ENCODE measurements at regions not wholly inside any gene's neighbourhood (a gene's known extent, or its start where the extent isn't known, plus 50 kb on each side); places are given as distances from the start of the nearest gene placed in this dataset.

- no peak for DNase-seq
Measured at GRCh38 chr13:76651286-76651685, 234.9 kb downstream of the KCTD12 start.

DNA sequence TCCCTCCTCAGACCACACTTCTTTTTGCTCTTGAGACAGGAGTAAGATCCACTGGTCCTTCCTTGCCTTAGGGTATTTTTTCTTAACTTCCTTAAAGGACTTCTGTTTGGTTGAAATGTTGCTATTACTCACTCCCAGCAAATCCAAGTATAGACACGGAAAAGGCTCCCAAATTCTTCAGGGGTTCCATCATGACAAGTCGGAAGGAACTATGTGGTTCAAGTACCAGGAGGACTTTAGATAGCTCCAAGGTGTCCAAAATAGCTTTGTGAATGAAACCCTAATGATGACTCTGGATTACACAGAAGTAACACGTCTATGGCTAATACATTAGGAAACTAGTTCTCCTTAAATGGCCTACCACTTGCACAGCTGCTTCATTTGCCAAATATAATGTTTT is 238.7 kb downstream of the KCTD12 start:
- no peak for DNase-seq

- no peak for DNase-seq
Measured at GRCh38 chr13:76646946-76647345, 239.3 kb downstream of the KCTD12 start.

- no peak for DNase-seq
Measured at GRCh38 chr13:76645632-76646031, 240.6 kb downstream of the KCTD12 start.

- DNase-seq: no peak
Measured at GRCh38 chr13:76644906-76645305, 241.3 kb downstream of the KCTD12 start.

DNA sequence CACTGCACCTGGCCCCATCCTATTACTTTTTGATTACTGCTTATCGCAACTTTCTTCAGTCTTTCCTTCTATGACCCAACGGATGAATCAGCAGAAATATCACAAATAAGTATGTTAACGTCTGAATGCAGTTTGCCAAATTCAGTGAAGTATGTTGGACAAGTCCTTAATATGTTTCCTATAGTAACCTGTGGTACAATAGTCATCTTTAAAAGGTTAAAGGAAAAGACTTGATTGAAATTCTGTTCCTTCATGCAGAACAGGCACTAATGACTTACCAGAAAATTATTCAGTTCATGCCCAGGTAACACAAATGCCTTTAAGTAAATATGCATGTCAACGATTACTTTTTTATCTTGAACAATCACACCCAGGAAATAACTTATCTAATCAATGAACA is 242.6 kb downstream of the KCTD12 start:
- no peak for DNase-seq

DNA sequence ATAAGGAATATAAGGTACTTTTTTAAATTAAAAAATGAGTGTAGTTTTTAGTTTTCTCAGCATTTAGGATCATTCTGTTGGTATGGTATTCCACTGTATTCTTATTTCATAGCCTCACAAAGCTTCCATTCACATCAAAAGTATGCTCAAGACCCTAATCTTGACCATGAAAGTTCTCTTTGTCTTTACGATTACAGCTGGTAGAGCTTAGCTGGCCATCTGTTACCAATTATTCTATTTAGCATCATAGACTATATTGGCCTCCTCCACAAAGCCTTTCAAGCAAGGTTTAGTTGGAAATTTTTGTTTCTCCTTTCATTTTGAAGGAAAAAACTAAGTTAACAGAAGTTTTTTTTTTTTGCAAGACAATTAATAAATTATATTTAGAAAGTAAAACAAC is 245.1 kb downstream of the KCTD12 start:
- no peak for DNase-seq

GRCh38 chr13:76638882-76639281 is 247.3 kb downstream of the KCTD12 start:
- DNase-seq: no peak

GRCh38 chr13:76638181-76638580 is 248.0 kb downstream of the KCTD12 start:
- DNase-seq: no peak

DNA sequence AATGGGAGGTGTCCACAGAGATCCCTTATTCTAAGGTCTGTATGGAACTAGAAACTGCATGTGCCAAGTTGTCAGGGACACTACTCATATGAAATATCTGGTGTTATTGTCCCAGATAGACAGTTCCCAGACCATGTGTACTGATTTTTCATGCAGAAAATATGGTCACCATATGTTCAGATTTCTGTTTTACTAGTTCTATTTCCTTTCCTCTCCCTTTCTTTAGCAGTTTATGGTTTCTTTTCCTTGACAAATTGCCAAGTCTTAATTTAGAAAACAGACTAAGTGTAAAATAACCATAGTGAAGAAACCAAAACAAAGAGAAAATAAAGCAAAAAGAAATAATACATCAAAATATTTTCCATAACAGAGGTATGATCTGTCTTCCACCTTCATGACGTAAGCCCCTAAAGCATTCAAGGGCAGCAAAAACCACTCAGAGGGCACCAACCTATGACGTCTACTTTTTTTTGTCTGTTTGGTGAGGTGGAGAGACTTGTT is 248.5 kb downstream of the KCTD12 start:
- DNase-seq: no peak

- DNase-seq: no peak
Measured at GRCh38 chr13:76636829-76637228, 249.4 kb downstream of the KCTD12 start.

DNA sequence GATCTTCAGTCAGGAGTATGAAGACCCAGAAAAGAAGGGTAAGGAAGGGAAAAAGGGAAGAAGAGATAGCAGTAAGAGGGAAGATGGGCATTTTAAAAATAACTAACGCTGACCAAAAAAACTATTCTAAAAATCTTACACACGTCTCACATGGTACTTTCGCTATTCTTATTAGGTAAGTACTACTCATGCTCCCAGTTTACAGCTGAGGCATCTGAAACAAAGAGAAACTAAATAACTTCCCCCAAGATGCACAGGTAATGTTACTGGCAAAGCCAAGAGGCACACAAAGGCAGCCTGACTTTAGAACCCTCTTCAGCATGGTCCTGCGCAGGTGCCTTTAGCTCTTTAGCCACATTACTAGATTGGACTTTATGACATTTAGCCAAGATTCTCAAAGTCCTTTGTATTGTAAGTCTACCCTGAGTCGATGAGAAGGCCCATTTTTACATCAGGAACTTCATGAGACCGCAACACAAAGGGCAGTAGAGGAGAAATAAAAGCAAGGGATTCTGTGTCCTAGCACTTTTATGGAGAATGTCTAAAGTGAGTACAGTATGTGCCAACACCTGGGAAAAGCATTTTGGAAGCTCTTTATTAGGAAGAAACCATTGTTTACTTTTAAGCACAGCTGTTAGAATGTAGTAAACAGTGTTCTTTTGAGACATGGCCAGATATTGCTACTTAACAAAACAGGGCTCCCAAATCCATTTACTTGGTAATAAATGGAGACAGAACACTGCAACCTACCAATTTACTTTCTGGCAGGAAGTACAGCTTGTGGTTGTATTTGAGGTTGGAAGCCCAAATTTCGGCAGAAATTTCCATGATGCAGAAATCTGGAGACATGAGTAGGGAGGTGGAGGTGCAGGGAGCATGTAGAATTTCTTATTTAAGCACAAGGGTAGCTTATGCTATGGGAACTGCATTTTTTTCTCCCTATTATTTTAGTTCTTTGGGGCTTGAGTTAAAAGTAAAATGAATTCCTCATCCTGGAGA is 250.7 kb downstream of the KCTD12 start:
- DNase-seq: no peak

DNA sequence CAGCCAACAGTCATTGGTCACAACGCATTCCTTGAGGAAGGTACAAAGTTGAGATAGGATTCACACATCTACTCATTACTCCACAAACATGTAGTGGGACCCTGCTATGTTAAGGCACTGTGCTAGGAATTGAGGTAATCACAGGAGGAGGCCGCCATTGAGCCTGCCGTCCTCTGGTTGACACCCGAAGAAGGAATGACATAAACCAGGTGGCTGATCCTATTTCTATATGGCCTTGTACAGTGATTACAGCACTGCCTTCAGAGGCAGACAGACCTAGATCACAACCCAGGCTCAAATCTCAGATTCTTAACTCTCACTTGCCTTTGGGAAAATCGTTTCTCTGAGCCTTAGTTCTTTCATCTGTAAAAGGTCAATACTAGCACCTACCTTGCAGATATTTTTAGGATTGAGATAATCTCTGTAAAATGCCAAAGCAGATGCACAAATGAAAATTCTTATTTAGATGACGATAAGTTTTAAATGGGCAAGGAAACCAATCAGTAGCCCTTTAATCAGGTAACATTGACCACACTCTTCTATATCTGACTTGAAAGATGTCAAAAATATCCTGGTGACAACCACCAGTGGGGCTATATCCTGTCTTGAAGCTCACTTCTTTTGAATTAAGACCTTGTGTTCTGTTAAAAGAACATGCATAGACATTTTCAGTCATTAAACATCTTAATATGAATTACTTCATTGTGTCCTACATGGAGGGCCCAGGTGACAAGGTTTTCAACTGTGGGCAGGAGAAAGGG is 251.6 kb downstream of the KCTD12 start:
- no peak for DNase-seq

DNA sequence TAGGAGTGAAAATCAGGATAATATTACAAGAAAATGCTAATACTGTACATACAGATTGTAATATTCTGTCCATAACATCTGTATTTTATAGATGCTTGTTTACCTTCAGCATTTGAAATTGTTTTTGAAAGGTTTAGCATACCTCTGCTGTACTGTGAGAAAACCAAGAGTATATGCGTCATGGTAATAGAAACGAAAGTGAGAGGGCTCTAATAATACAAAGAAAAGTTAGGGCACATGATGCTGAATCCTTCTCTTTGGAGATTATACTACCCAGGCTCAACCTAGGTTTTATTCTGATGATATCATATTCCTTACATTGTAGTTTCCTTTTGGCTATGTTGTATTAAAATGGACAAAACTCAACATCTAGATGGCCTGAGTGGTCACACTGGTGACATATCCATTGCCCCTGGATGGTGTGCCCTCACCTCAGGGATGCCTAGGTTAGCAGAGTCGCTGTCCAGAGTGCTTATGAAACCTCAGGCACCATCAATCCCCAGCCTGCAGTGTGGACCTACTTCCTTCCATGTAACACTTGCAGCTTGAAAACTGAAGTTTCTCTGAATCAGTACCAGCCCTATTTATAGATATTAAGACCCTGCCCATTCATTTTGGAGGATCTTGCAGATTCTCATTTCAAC is 253.7 kb downstream of the KCTD12 start:
- DNase-seq: no peak

GRCh38 chr13:76630629-76631230 is 255.5 kb downstream of the KCTD12 start:
- no peak for DNase-seq

DNA sequence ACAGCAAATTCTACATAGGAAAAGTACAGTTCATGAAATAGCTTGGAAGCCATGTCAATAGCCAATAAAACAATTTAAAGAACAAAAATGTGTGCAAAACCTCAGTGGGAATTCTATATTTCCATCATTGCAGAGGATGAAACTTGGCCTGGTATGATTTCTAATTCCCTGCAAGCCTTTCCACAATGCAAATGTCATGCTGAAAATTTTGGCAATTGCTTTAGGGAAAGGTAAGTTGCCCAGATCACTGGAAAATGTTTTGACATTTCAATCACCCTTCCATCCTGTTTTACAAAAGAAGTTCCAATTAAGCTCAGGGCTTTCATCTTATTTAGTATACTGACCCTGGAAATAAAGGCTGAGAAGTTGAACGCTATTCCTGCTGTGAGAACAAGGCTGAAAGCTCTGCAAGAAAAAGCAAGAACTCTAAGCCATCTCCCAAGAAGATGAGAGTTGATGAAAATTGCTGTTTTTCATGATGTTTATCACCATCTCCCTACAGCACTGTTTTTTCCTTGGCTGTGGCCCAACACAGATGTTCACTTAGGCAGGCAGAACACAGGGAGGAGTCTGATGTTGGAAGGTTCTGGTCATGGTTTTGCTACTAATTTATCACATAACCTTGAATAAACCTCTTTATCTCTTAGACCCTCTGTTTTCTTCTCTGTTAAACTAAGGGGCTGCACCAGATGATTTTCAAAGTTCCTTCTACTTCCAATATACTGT is 263.7 kb downstream of the KCTD12 start:
- no peak for DNase-seq

DNA sequence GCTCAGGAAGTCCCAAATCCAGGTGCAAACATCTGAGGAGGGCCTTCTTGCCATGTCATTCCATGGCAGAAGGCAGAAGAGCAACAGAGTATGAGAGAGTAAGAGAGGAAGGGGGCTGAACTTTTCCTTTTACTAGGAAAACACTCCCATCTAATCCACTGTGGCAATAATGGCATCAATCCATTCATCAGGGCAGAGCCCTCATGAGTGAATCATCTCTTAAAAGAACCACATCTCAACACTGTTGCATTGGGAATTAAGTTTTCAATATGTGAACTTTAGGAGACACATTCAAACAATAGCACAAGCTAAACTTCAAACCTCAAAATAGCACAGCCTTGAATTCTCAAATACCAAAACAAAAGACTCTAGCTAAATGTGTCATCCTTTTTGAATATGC is 264.5 kb downstream of the KCTD12 start:
- no peak for DNase-seq

DNA sequence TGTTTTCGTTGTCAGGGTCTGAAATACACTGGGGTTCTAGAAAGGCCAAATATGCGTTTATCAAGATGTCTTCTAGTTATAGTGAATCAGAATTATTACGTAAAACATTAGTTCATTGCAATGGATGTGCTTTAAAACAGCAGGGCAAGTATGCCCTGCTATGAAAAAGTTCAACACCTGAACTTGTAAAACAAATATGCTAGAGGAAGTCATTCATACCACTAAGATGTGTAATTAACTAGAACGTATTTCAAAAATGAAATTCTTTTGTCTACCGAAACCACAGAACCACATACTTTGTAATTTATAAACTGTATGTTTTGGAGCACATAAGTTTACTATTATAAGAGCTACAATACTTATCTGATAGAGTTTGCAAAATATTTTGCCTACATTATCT is 266.2 kb downstream of the KCTD12 start:
- DNase-seq: no peak

DNA sequence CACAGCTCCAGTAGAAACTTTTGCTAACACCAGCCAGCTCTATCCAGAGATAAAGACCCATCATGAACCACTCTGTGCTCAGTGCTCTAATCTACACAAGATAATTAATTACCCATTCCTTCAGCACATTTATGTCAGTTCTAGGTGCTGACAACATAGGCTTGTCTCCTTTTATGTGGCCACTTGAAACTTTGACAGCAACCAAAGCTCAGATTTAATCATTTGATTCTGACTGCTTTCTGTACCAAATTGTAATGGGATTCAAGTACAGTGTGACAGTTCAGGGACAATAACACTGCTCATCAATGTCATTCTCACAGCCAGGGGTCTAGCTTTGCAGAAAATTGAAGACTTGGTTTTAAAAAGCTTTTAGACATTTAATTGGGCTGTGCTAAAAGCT is 266.6 kb downstream of the KCTD12 start:
- no peak for DNase-seq

GRCh38 chr13:76610819-76611415 is 275.3 kb downstream of the KCTD12 start:
- DNase-seq: no peak

DNA sequence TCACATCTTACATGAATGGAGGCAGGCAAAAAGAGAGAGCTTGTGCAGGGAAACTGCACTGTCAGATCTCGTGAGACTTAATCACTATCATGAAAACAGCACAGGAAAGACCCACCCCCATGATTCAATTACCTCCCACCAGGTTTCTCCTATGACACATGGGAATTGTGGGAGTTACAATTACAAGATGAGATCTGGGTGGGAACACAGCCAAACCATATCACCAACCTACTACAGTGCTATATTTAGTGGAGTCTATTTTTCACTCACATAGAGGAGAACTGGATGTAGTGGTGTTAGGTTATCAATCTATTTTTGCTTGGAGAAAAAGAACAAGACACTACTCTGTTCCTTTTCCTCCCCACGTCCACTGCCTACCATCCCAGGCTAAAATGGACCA is 276.6 kb downstream of the KCTD12 start:
- no peak for DNase-seq

- DNase-seq: no peak
Measured at GRCh38 chr13:76607866-76608265, 278.3 kb downstream of the KCTD12 start.

Data from DMS153 (cell line).